CD4-positive, CD25-positive, alpha-beta regulatory T cell (primary cell): ENCODE measurements at regions not wholly inside any gene's neighbourhood (a gene's known extent, or its start where the extent isn't known, plus 50 kb on each side); places are given as distances from the start of the nearest gene placed in this dataset.

Experiments used
- ATAC-seq, 2 donors: fragments of 150-1000 bp; cut with Tn5 transposase; one replicate each; pipeline ENCODE4 v1.10.0; 2021; ENCODE audit warnings: low read depth in 2 of 2, moderate number of reproducible peaks in 2 of 2, moderate library complexity in 1 of 2
- DNase-seq, 3 donors: peaks; one replicate each; pipeline versions ENCODE4 v3.0.0 to v3.0.0-alpha.2; 2012 to 2022; ENCODE audit warnings: mixed read lengths in 1 of 3
- H3K27ac ChIP-seq: one replicate; pipeline ENCODE4 v1.7.0; 2013; ENCODE audit warnings: mild to moderate bottlenecking, low read length; ENCODE audit not compliant: insufficient read depth, poor library complexity, severe bottlenecking
- H3K27me3 ChIP-seq: one replicate; pipeline ENCODE4 v1.7.0; 2013; ENCODE audit warnings: low read length; ENCODE audit not compliant: control insufficient read depth, insufficient read depth
- H3K36me3 ChIP-seq: one replicate; pipeline ENCODE4 v1.7.0; 2013; ENCODE audit warnings: mild to moderate bottlenecking, low read length, moderate library complexity; ENCODE audit not compliant: control insufficient read depth, insufficient read depth
- H3K4me1 ChIP-seq: 2 replicates; pipeline ENCODE4 v1.7.0; 2013; ENCODE audit warnings: mild to moderate bottlenecking, low read length; ENCODE audit not compliant: insufficient read depth, control insufficient read depth, poor library complexity, severe bottlenecking
- H3K4me3 ChIP-seq: one replicate; pipeline ENCODE4 v1.7.0; 2013; ENCODE audit warnings: low read depth, mild to moderate bottlenecking, low read length, moderate library complexity
- H3K9me3 ChIP-seq, 2 experiments: 1 replicate in 1 of 2; 2 replicates in 1 of 2; pipeline ENCODE4 v1.7.0; 2013; ENCODE audit warnings: low read length in 2 of 2, mild to moderate bottlenecking in 1 of 2, moderate library complexity in 1 of 2; ENCODE audit not compliant: control insufficient read depth in 2 of 2
- H3K27ac Mint-ChIP-seq, 3 donors: one replicate each; pipeline ENCODE4 v1.8.0; 2020 to 2022; ENCODE audit warnings: mild to moderate bottlenecking in 3 of 3, mixed read lengths in 3 of 3, moderate library complexity in 2 of 3
- H3K27me3 Mint-ChIP-seq: one replicate; pipeline ENCODE4 v1.8.0; 2022; ENCODE audit warnings: mild to moderate bottlenecking, mixed read lengths
- H3K36me3 Mint-ChIP-seq: one replicate; pipeline ENCODE4 v1.8.0; 2020; ENCODE audit warnings: mixed read lengths
- H3K4me1 Mint-ChIP-seq, 4 donors: one replicate each; pipeline ENCODE4 v1.8.0; 2020 to 2022; ENCODE audit warnings: mixed read lengths in 4 of 4, mild to moderate bottlenecking in 1 of 4
- H3K4me3 Mint-ChIP-seq, 4 donors: one replicate each; pipeline ENCODE4 v1.8.0; 2020 to 2022; ENCODE audit warnings: mild to moderate bottlenecking in 4 of 4, mixed read lengths in 4 of 4, moderate library complexity in 3 of 4
- H3K9me3 Mint-ChIP-seq, 7 donors: one replicate each; pipeline ENCODE4 v1.8.0; 2020 to 2022; ENCODE audit warnings: mixed read lengths in 7 of 7, mild to moderate bottlenecking in 3 of 7, moderate library complexity in 2 of 7

GRCh38 chr2:198203336-198204069 is 399.1 kb downstream of the PLCL1 start:
- H3K36me3 Mint-ChIP-seq: no peaks in the 10 kb centered on the region
- DNase-seq (no peak), ATAC-seq (no peak)
- peaks cover 10% of the 10 kb centered on the region for H3K27me3 Mint-ChIP-seq
- H3K4me3 ChIP-seq: no peak overlapping the region
- no peaks in the 10 kb centered on the region for H3K4me1 ChIP-seq
- H3K36me3 ChIP-seq: no peaks in the 10 kb centered on the region
- H3K27me3 ChIP-seq: peaks cover 2% of the 10 kb centered on the region
- peaks cover 0 to 5% (median 0%) of the 10 kb centered on the region in 7 donors for H3K9me3 Mint-ChIP-seq
- no peak overlapping the region for H3K27ac ChIP-seq
- H3K9me3 ChIP-seq: no peaks in the 10 kb centered on the region
- no peak overlapping the region for H3K4me3 Mint-ChIP-seq
- H3K4me1 Mint-ChIP-seq: no peaks in the 10 kb centered on the region
- no peak overlapping the region for H3K27ac Mint-ChIP-seq
